SH-SY5Y (cell line): ENCODE measurements at regions not wholly inside any gene's neighbourhood (a gene's known extent, or its start where the extent isn't known, plus 50 kb on each side); places are given as distances from the start of the nearest gene placed in this dataset.

ENCODE experiments used
- GATA2 ChIP-seq: IDR thresholded peaks from 2 replicates; pipeline ENCODE4 v1.6.1; 2011; ENCODE audit warnings: mild to moderate bottlenecking, low read depth, low read length
- GATA3 ChIP-seq: IDR thresholded peaks from 2 replicates; pipeline ENCODE4 v1.6.1; 2011; ENCODE audit warnings: low read depth, mild to moderate bottlenecking, low read length, moderate library complexity

GRCh38 chr11:134642206-134642605 is 230.2 kb upstream of the B3GAT1 start:
- TF ChIP-seq GATA2 (no peak), GATA3 (no peak)
